Right cardiac atrium (tissue), 5 donors: ENCODE measurements at regions not wholly inside any gene's neighbourhood (a gene's known extent, or its start where the extent isn't known, plus 50 kb on each side); places are given as distances from the start of the nearest gene placed in this dataset.
"Not testable (repeated sequence)": the region's sequence is repeated elsewhere in the genome, so short reads cannot be mapped to it uniquely, and the experiment has no call there.

Experiments
- ATAC-seq, 2 donors: fragments of 200-7000 bp; cut with Tn5 transposase; one replicate each; pipeline versions ENCODE4 v1.8.0 to v1.9.1; 2020; ENCODE audit warnings: moderate library complexity in 2 of 2, mild to moderate bottlenecking in 1 of 2
- DNase-seq, 3 donors: peaks; one replicate each; pipeline ENCODE4 v3.0.0-alpha.2; 2020
- H3K27ac ChIP-seq: one replicate; pipeline ENCODE4 v1.5.1; 2013; ENCODE audit warnings: mild to moderate bottlenecking, low read length, control low read depth, moderate library complexity
- H3K27me3 ChIP-seq: one replicate; pipeline ENCODE4 v1.6.1; 2013; ENCODE audit not compliant: control insufficient read depth, insufficient read depth
- H3K4me1 ChIP-seq: one replicate; pipeline ENCODE4 v1.6.1; 2013; ENCODE audit warnings: low read length; ENCODE audit not compliant: control insufficient read depth, insufficient read depth
- H3K4me3 ChIP-seq: one replicate; pipeline ENCODE4 v1.5.1; 2013; ENCODE audit warnings: low read length, control low read depth
- H3K9me3 ChIP-seq: one replicate; pipeline ENCODE4 v1.6.1; 2013; ENCODE audit warnings: low read length; ENCODE audit not compliant: control insufficient read depth
- WGBS: extraction: QIAGEN DNeasy Blood & Tissue Kit; methylation state at CpG from one replicate; pipeline ENCODE4 v1.1.7; 2013; 5-methylcytosine and 5-hydroxymethylcytosine counted together
- intact Hi-C, 4 donors: fragments of 100-400 bp; cut with DNase I; formaldehyde crosslinking; loops; one replicate each; pipeline versions ENCODE4 v1.11.0 to v1.14.0; 2022 to 2023
- donor health status: healthy with polysubstance abuse.
- donor health status: DM: no; HTN: yes; CAD: no.
- donor health status: DM: no; HTN: no; CAD: no.
- donor health status: DM: no; HTN: yes; CAD: no; lungs with severe emphysema.
- donor health status: DM: yes; HTN: yes; CAD: no.

DNA sequence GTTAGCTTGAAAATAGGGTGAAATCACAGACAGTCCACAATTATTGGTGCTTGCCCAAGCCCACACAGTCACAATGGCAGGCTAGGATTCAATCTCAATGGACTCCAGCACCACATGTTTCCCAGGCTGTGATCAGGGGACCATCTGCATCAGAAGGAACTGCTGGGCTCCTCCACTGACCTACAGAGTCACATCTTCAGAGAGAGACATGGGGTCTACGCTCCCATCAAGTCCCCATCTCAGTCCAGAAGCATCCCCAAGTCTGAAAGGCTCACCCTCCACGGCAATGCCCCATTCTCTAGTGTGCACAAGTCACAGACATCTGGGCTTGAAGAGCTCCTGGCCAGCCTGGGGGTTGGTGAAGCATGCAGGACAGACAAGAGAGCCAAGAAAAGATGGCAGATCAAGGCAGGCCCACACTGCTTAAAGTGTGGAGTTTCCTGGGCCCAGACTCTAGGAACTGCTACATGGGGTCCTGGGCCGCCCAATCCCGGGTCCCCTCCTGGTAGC is 262.5 kb downstream of the NPHP4 start:
- ATAC-seq (no peak), DNase-seq (no peak)
- 86% methylated on average over 4 of the region's 4 CpGs for WGBS
- H3K9me3 ChIP-seq: no peaks in the 10 kb centered on the region
- H3K27ac ChIP-seq: no peak overlapping the region
- intact Hi-C loops: loop anchor here in 1 of 4 donors (5.0 kb wide), 1 partner anchor 82 kb away; no protein-coding TSS in a partner anchor
- no peaks in the 10 kb centered on the region for H3K4me1 ChIP-seq
- no peaks in the 10 kb centered on the region for H3K27me3 ChIP-seq
- H3K4me3 ChIP-seq: no peak overlapping the region

DNA sequence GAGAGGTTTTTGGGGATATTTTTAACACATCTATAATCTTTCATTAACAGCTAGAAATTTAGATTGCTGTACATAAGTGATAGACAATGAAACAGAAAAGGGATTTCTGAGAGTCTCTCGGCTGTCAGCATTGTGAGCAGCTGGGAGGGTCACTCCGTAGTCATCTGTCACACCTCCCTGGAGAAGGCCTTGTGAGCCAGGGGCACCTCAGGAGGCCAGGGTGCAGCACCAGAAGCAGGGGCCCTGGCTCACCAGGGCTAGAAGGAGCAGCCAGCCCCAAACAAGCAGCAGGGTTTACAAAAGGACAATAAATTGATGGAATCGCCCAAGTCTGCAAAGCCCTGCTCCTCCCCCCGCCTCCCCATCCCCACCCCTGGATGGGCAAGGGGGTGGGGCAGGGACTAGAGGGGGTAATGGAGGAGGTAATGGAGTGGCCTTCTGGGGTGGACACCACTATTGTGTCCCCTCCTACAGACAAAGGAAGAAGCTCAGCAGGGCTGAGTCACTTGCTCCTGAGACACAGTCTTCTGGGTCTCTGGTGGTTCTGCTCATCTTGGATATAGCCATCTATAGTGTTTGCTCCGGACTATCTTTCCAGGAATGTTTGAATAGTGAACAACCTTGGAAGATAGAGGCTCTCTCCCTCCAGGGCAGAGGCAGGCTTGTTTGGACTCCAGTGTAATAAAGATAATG is 263.4 kb downstream of the NPHP4 start:
- DNase-seq (no peak), ATAC-seq (no peak)
- Histone ChIP-seq H3K4me1 (no peaks in the 10 kb centered on the region), H3K9me3 (no peaks in the 10 kb centered on the region), H3K4me3 (no peak overlapping the region), H3K27me3 (no peaks in the 10 kb centered on the region), H3K27ac (no peak overlapping the region)
- intact Hi-C loops: no loop called here
- 79% methylated on average over 5 of the region's 5 CpGs for WGBS

DNA sequence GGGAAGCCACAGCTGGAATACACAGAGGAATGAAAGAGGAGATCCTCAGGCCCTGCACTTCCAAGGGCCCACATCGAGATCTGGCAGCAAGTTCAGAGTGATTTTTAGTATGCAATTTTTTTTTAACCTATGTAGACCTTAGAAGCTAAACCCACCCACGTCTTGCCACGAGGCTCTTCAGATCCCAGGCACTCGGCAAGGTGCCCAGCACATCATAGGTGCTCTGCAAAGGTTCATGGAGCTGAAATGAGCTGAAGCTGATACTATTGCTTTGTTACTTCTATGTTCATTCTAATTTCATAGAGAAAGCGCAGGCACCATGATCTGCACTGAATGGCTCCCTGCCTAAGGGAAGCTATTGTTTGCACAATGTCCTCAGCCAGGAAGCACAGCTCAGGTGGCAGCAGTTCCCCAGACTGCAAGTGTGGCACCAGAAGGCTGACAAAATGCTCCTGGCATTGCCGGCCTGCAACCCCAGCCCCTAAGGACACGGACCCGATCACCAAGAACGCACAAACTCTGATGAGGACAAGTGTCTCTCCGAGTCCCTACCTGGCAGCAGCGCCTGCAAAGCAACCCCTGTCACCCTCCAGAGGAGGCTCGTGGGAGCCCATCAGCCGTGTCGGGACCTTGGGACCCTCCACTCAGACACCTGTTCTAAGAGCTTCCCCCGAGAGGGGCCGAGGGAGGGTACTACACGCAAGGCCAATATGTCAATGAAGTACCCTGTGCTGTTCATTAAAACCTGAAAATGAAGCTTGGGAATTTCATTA is 264.2 kb downstream of the NPHP4 start:
- no peak for DNase-seq
- Histone ChIP-seq H3K27me3 (no peaks in the 10 kb centered on the region), H3K9me3 (no peaks in the 10 kb centered on the region), H3K27ac (no peak overlapping the region), H3K4me1 (no peaks in the 10 kb centered on the region), H3K4me3 (no peak overlapping the region)
- WGBS: 76% methylated on average over 17 of the region's 17 CpGs
- no peak for ATAC-seq
- intact Hi-C loops: no loop called here

DNA sequence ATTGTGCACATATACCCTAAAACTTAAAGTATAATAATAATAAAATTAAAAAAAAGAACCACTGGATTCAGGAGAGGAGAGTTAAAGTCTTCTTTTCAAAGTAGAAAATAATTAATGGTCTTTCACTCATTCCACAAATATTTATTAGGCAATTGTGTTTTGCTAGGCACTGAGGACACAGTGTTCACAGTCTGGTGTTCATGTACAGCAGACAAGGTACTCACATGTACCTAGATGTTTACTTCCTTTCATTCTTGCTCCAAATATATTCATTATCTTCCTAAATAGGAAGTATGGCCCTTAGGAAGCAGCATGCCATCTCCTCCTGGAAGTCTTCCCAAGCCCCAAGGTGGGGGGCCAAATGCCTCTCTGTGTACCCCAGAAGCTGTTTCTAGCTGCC is 265.0 kb downstream of the NPHP4 start:
- ATAC-seq: no peak
- intact Hi-C loops: no loop called here
- Histone ChIP-seq H3K9me3 (no peaks in the 10 kb centered on the region), H3K27me3 (no peaks in the 10 kb centered on the region), H3K4me1 (no peaks in the 10 kb centered on the region), H3K27ac (no peak overlapping the region), H3K4me3 (no peak overlapping the region)
- DNase-seq: no peak

DNA sequence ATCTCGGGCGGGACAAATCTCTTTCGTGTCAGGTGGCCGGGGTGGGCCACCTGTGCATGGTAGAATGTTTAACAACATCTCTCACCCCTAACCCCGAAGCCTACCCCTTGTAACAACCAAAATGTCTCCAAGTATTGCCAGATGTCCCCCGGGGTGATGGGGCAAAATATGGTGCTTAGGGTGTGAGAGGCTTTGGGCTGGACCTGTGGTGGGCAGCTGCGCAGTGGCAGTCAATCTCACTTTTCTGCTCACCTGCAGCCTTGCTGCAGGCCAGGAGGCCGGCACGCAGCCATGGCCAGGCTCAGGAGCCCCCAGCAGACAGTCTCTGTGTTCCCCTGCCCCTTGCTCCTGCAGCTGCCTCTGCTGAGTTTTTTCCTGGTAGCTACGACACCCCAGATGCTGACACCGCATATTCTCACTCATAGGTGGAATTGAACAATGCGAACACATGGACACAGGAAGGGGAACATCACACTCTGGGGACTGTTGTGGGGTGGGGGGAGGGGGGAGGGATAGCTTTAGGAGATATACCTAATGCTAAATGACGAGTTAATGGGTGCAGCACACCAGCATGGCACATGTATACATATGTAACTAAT is 265.5 kb downstream of the NPHP4 start:
- intact Hi-C loops, H3K4me3 ChIP-seq, DNase-seq, H3K9me3 ChIP-seq, H3K27ac ChIP-seq, H3K4me1 ChIP-seq, ATAC-seq, H3K27me3 ChIP-seq: not testable (repeated sequence)
- WGBS: 72% methylated on average over 12 of the region's 13 CpGs

DNA sequence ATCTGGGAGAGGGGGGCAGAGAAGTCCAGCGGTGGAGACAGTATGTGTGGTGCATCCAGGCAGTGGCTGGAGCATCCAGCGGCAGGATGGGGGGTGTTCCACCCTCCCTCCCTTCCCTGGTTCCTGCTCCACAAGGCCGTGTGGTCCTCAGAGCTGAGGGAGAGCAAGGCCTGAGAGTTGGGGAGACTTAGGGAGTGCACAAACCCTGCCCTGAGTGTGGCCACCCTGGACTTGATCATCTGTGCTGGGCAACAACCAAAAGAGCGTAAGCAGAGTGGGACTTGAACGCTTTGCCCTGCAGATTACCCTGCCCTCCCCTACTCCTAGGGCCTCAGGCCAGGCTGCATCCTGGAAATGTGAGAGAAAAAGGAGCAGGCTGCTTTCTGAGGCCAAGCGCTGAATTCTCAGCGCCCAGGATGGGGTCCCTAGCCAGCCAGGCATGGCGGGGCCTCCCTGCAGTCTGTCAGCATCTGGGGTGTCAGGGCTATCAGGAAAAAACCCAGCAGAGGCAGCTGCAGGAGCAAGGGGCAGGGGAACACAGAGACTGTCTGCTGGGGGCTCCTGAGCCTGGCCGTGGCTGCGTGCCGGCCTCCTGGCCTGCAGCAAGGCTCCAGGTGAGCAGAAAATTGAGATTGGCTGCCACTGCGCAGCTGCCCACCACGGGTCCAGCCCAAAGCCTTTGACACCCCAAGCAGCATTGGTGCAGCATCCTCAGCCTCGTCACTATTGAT is 266.2 kb downstream of the NPHP4 start:
- WGBS: 61% methylated on average over 14 of the region's 14 CpGs

DNA sequence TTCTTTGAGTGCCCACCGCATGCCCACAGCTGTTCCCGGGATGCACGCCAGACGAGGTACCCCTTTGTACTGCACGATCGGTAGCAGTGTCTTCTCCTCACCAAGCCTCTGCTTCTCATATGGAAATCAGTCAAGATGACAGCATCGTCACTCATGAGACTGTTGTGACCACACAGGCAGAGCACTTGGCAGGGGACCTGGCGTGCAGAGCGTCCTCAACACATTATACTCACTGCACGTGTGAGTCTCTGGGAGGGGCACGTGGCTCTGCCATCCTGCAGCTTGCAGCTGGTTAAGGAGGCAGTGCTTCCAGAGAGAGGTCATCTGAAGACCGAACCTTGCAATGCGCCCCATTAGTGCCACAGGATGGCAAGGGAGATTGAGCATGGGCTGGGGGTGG is 266.8 kb downstream of the NPHP4 start:
- intact Hi-C loops: no loop called here
- no peaks in the 10 kb centered on the region for H3K4me1 ChIP-seq
- H3K27me3 ChIP-seq: no peaks in the 10 kb centered on the region
- DNase-seq: no peak
- no peak overlapping the region for H3K4me3 ChIP-seq
- no peak overlapping the region for H3K27ac ChIP-seq
- H3K9me3 ChIP-seq: no peaks in the 10 kb centered on the region
- 74% methylated on average over 13 of the region's 13 CpGs for WGBS
- peak; percentile 48 to 57 for ATAC-seq

More for the DNA sequence above, 266.2 kb downstream of the NPHP4 start:
- Histone ChIP-seq H3K27ac (no peak overlapping the region), H3K27me3 (no peaks in the 10 kb centered on the region), H3K4me3 (no peak overlapping the region), H3K9me3 (no peaks in the 10 kb centered on the region), H3K4me1 (no peaks in the 10 kb centered on the region)
- DNase-seq (no peak), ATAC-seq (no peak)
- intact Hi-C loops: no loop called here

DNA sequence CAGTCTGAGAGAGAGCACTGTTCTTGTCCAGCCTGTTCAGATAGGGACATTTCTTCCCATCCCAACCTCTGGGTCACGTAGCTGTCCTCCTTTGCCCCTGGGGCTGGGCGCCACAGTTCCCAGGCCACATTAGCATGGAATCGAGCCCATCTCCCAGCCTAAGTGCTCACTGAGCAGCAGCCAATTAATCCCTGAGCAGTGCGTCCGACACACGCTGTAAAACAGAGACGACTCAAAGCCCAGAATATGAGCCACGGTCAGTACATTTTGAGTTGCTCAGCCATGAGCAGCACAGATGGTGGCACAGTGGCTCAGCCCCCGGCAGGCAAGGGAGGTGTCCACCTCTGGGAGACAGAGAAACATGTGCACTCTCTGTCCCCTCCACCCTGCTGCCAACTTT is 267.4 kb downstream of the NPHP4 start:
- 45% methylated on average over 9 of the region's 9 CpGs for WGBS
- Histone ChIP-seq H3K9me3 (no peaks in the 10 kb centered on the region), H3K4me3 (no peak overlapping the region), H3K27ac (peak overlapping the region; percentile 7), H3K4me1 (no peaks in the 10 kb centered on the region), H3K27me3 (no peaks in the 10 kb centered on the region)
- no peak for DNase-seq
- ATAC-seq: peak; percentile 38 to 60
- intact Hi-C loops: no loop called here

DNA sequence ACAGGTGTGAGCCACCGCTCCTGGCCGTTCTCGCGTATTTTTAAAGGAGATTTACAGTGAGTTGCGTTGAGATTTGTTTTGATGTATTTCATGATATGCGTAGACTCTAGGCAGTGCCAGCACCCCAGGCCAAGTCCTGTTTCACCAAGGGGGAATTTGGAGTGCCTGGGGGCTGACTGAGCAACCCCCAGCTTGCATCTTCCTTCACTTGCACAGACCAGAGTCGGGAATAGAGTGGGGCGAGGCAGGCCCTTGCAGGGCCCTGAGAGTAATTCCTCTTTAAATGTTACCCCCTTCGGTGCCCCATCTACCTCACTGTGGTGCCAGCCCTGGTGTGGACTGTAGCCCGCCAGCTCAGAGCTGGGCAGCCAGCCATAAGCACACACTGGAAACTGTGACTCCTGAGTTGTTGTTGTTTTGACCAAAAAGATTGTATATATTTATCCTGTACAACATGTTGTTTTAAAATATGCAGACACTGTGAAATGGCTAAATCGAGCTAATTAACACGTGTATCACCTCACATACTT is 269.5 kb downstream of the NPHP4 start:
- Histone ChIP-seq H3K4me1 (no peaks in the 10 kb centered on the region), H3K27me3 (no peaks in the 10 kb centered on the region), H3K9me3 (no peaks in the 10 kb centered on the region), H3K4me3 (no peak overlapping the region), H3K27ac (no peak overlapping the region)
- DNase-seq (no peak), ATAC-seq (peak; percentile 29 to 31)
- WGBS: 75% methylated on average over 12 of the region's 12 CpGs
- intact Hi-C loops: no loop called here

DNA sequence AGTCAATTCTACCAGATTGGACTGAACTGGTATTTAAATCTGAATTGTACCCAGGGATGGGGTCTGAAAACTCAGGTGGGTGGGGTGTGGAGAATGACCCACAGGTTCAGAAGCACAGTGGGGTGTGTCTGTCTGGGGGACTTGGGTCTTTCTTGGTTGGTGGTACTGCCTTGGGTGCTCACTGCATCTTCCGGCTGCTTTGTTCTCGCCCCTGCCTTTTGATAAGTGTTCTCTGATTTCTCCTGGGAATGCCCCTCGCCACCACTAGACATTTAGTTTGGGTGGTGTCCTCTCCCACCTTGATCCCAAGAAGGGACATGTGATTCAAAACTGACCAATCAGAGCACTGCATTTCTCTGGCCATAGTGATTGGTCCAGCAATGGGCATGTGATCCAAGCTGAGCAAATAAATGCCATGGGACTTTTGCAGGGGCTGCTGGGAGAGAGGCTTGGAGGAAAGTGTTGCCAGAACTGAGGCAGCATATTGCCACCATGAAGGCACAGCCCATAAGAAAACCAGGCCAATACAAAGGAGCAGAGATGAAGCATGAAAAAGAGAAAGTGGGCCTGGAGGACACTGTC is 270.5 kb downstream of the NPHP4 start:
- Histone ChIP-seq H3K27me3 (no peaks in the 10 kb centered on the region), H3K4me1 (no peaks in the 10 kb centered on the region), H3K9me3 (no peaks in the 10 kb centered on the region), H3K27ac (no peak overlapping the region), H3K4me3 (no peak overlapping the region)
- intact Hi-C loops: no loop called here
- 97% methylated on average over 3 of the region's 3 CpGs for WGBS
- DNase-seq (no peak), ATAC-seq (no peak)
